HL-60 (cell line): ENCODE measurements at regions not wholly inside any gene's neighbourhood (a gene's known extent, or its start where the extent isn't known, plus 50 kb on each side); places are given as distances from the start of the nearest gene placed in this dataset.

Experiments used
- DNase-seq, 2 experiments: peaks; one replicate each; pipeline ENCODE4 v3.0.0-alpha.2; 2010 to 2020; ENCODE audit warnings: low read depth in 1 of 2, low spot score in 1 of 2
- H3K27ac ChIP-seq: fragments of 250-450 bp; sonication (Bioruptor Pico); replicated peaks from 2 replicates; pipeline ENCODE4 v1.5.1; 2020; ENCODE audit warnings: mild to moderate bottlenecking, moderate library complexity
- H3K27me3 ChIP-seq: fragments of 250-450 bp; sonication (Bioruptor Pico); 2 replicates; pipeline ENCODE4 v1.5.1; 2021; ENCODE audit warnings: mild to moderate bottlenecking, moderate library complexity; ENCODE audit not compliant: insufficient read depth, poor library complexity, severe bottlenecking
- H3K4me3 ChIP-seq: replicated peaks from 2 replicates; pipeline ENCODE4 v1.5.1; 2011; ENCODE audit warnings: mild to moderate bottlenecking, control low read depth, low read length; ENCODE audit not compliant: insufficient read depth
- CTCF ChIP-seq: IDR thresholded peaks from one replicate; pipeline ENCODE4 v1.5.1; 2011; ENCODE audit warnings: low read length, control low read depth, inconsistent platforms; ENCODE audit not compliant: insufficient read depth
- GABPA ChIP-seq: IDR thresholded peaks from 2 replicates; pipeline ENCODE4 v1.6.1; 2012; ENCODE audit warnings: low read depth
- POLR2AphosphoS5 ChIP-seq: IDR thresholded peaks from 2 replicates; pipeline ENCODE4 v1.6.1; 2012; ENCODE audit warnings: low read depth
- REST ChIP-seq: IDR thresholded peaks from 2 replicates; pipeline ENCODE4 v1.6.1; 2012; ENCODE audit warnings: low read depth; ENCODE audit not compliant: insufficient replicate concordance
- SPI1 ChIP-seq: IDR thresholded peaks from 2 replicates; pipeline ENCODE4 v1.6.1; 2012; ENCODE audit warnings: low read depth, mild to moderate bottlenecking, borderline replicate concordance

- H3K27me3 ChIP-seq = no peaks in the 10 kb centered on the region
- H3K27ac ChIP-seq = no peak overlapping the region
- TF ChIP-seq CTCF (no peak), SPI1 (no peak), POLR2AphosphoS5 (no peak), GABPA (no peak), REST (no peak)
- no peak overlapping the region for H3K4me3 ChIP-seq
- DNase-seq = no peak
Observed at GRCh38 chr13:40466272-40466671, 200.2 kb downstream of the FOXO1 start.

- DNase-seq = no peak
- TF ChIP-seq CTCF = no peak
- no peak for TF ChIP-seq REST
- TF ChIP-seq SPI1 = no peak
- TF ChIP-seq POLR2AphosphoS5 = no peak
- no peak for TF ChIP-seq GABPA
- Histone ChIP-seq H3K27me3 (no peaks in the 10 kb centered on the region), H3K4me3 (no peak overlapping the region), H3K27ac (no peak overlapping the region)
Observed at GRCh38 chr13:40468227-40468838, 198.1 kb downstream of the FOXO1 start.

- no peak overlapping the region for H3K27ac ChIP-seq
- no peaks in the 10 kb centered on the region for H3K27me3 ChIP-seq
- no peak for DNase-seq
- TF ChIP-seq GABPA = no peak
- no peak for TF ChIP-seq SPI1
- TF ChIP-seq POLR2AphosphoS5 = no peak
- no peak for TF ChIP-seq CTCF
- no peak for TF ChIP-seq REST
- H3K4me3 ChIP-seq = no peak overlapping the region
Observed at GRCh38 chr13:40469581-40470310, 196.7 kb downstream of the FOXO1 start.
